ENCODE measurements at regions not wholly inside any gene's neighbourhood (a gene's known extent, or its start where the extent isn't known, plus 50 kb on each side); places are given as distances from the start of the nearest gene placed in this dataset.

DNA sequence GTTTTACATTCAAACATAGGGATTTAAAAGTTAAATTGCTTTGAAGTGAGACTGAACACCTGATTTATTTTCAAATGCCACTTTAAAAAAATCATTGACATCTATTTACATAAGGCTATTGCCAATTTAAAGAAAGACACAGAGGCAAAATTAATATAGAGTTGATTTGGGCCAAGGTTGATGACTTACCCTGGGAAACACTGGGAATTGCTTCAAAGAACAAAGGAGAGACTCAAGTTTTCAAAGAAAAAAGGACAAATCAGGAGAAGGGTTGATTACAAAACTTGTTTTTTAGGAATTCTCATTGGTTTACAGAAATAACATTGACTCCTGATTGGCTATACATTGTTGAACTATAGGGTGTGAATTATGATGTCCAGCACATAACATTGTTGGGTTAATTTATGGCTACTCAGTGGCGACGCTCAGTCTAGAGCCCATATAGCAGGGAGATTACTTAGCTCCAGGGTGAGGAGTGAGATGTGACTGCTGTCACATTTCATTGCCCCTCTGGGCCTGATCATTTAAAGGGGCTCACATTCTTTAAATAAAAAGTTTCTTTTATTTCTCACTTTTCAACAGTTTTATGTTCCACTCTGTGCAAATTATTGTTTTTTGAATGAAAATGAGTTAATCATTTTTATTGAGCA, 184.6 kb downstream of the SPATA18 start:
- H3K56ac ChIP-seq (ENCODE audit: extremely low read depth, insufficient read depth, low read length) = no peak overlapping the region
- intact Hi-C loops (cut with micrococcal nuclease) = loop anchor here (2.0 kb wide), 1 partner anchor 747 kb away; no protein-coding TSS in a partner anchor
- POLR2A ChIA-PET (ENCODE audit: unreplicated experiment) = no interaction called here
- H2BK20ac ChIP-seq (ENCODE audit: low read depth, low read length) = no peak overlapping the region
- no peak overlapping the region for H3K27ac ChIP-seq (ENCODE audit: insufficient read depth, low read length)
- H3K9me1 ChIP-seq (ENCODE audit: insufficient read depth, low read length) = no peaks in the 10 kb centered on the region
- no peaks in the 10 kb centered on the region; the same call in 1 of the 2 replicates for H3K27me3 ChIP-seq (ENCODE audit: control insufficient read depth, insufficient read depth, low read length)
- CTCF ChIA-PET = interaction anchor here (1.2 kb wide), 1 partner anchor 11 kb away, joined by 4 read pairs; no protein-coding TSS in a partner anchor
- no peak overlapping the region for H2BK120ac ChIP-seq (ENCODE audit: low read depth, low read length)
- no peak overlapping the region for H3K23ac ChIP-seq (ENCODE audit: low read depth, low read length)
- no peaks in the 10 kb centered on the region for H4K20me1 ChIP-seq (ENCODE audit: insufficient read depth, low read length)
- H3K79me1 ChIP-seq (ENCODE audit: low read depth in 1 of 2, low read length in 2 of 2) = no peaks in the 10 kb centered on the region
- no peak overlapping the region for H2AK9ac ChIP-seq (replicated peaks; ENCODE audit: low read depth, low read length, poor library complexity)
- no CpG with 5 or more reads among the region's 2 CpGs for WGBS, 2 experiments (ENCODE audit: extremely low coverage in 2 of 2, insufficient read length in 1 of 2)
- no peak for DNase-seq
- H3K14ac ChIP-seq (replicated peaks; ENCODE audit: low read depth, low read length) = no peak overlapping the region
- H2AK5ac ChIP-seq (ENCODE audit: low read depth, low read length) = no peak overlapping the region
- H3K4me1 ChIP-seq (ENCODE audit: control insufficient read depth, insufficient read depth, low read length) = no peaks in the 10 kb centered on the region
- no peak overlapping the region for H3K4ac ChIP-seq (ENCODE audit: low read depth, low read length)
- no peak overlapping the region for H4K8ac ChIP-seq (ENCODE audit: low read depth in 2 of 2, low read length in 2 of 2)
- in situ Hi-C loops (cut with MboI; ENCODE audit: low sequenced_read_pairs) = no loop called here
- dilution Hi-C loops (cut with HindIII; ENCODE audit: low sequenced_read_pairs, unreplicated experiment) = no loop called here
- H2BK15ac ChIP-seq (ENCODE audit: low read depth, low read length) = no peak overlapping the region
- H3K18ac ChIP-seq (ENCODE audit: low read depth, low read length) = no peak overlapping the region
- no peak for ATAC-seq (ENCODE audit: low read depth)
- TF ChIP-seq FOS (IDR thresholded peaks at IDR 0.05; ENCODE audit: low read depth, low read length) (no peak), MAFK (IDR thresholded peaks at IDR 0.05; ENCODE audit: low read depth, low read length) (no peak), MAZ (IDR thresholded peaks at IDR 0.05; ENCODE audit: borderline replicate concordance, low read depth, low read length) (no peak)
- H4K91ac ChIP-seq (ENCODE audit: insufficient read depth, low read depth, low read length) = no peak overlapping the region
- BruUV-seq (replicated peaks) = no TSS peak
- H2AFZ ChIP-seq (replicated peaks; ENCODE audit: low read length, poor library complexity) = no peak overlapping the region
- H3K4me2 ChIP-seq (ENCODE audit: low read depth, low read length) = no peak overlapping the region
- H2BK5ac ChIP-seq (ENCODE audit: low read depth, low read length, poor library complexity, severe bottlenecking) = no peak overlapping the region
- no peak overlapping the region for H4K5ac ChIP-seq (ENCODE audit: low read depth, low read length)
- no peaks in the 10 kb centered on the region for H3K36me3 ChIP-seq (ENCODE audit: control insufficient read depth, insufficient read depth, low read length)
- no peaks in the 10 kb centered on the region for H3K9me3 ChIP-seq (ENCODE audit: control insufficient read depth, insufficient read depth, low read length)
- H3K4me3 ChIP-seq (ENCODE audit: insufficient read depth, low read depth, low read length) = no peak overlapping the region
- no peak overlapping the region for H3K9ac ChIP-seq (ENCODE audit: low read depth, low read length)
